Muscle of back (tissue), 3 donors: ENCODE measurements at regions not wholly inside any gene's neighbourhood (a gene's known extent, or its start where the extent isn't known, plus 50 kb on each side); places are given as distances from the start of the nearest gene placed in this dataset.

Experiments used
- DNase-seq, 3 donors: peaks; one replicate each; pipeline versions ENCODE4 v3.0.0 to v3.0.0-alpha.2; 2013

DNA sequence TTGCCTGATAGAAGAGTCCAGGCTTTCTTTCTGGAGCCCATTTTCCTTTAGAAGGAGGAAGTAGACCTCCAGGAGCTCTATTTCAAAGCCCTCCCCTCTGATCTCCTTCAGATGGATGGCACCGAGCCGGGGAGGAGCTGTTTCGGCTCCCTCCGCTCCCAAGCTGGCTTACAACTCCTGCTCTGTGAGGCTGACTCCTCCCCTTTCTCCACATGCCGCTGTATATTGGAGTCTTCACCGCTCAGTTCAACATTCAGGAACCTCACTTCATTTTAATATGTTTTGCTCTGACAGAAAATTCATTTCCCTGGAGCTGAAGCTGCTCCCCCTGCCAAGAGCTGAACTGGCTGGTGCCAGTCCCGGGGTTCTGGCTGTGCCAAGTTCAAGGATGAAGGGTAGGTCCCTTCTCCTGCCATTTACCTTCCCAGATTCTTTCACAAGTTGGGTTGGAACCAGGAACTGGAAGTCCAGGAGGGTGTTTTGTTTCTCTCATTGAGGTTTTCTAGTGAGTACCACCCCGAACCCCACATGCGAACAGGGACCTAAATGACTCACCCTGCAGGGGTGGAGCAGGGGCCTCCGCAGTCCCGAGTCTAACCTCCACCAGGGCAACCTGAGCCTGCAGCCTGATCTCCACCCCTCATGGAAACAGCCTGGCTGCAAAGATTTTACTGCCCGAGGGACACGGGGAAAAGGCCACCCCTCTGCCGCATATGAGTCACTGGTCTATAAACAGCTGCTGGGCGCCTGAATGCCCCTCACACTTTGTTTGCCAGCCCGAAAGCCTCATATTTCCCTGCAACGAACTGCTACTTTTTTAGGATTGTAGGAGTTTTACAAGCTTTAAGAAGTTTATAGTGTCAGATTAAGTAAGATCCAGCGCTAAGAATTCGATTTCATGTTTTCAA is 68.6 kb upstream of the FOXA2 start:
- DNase-seq, result peak in 2 of 3 donors; percentile 6 to 19

DNA sequence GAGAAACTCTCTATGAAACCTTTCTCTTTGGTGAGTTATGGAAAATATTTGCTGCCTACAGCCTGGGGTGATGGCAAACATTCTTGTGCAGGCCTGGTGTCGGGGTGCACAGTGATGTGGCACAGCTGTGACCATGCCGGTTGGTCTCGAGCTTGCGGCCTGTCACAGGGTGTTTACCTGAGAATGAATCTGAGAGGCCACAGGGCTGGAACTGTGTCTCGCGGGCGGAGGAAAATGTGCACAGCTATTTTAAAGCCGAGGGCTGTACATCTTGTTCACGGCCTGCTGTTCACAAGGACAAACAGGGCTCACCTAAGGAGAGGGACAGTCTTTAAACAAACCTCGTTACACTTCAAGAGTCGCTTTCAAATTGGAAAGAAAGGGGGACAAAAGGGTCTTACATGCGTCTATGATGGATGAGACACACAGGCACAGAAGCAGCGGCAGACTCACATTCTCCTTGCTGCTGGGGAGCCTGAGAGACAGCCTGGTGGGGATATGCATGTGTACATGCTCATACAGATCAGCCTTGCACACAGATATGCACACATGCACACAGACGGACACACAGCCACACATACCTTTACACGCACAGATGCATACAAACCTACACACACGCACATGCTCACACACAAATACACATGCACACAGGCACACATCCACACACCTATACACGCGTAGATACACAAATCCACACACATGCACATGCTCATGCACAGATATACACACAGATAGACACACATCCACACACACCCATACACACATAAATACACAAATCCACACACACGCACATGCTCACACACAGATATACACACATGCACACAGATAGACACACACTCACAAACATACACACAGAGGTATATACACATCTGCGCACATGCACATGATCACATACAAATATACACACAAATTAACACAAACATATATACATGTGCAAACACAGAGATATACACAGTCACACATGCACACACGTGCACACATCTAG is 69.6 kb upstream of the FOXA2 start:
- no peak for DNase-seq

DNA sequence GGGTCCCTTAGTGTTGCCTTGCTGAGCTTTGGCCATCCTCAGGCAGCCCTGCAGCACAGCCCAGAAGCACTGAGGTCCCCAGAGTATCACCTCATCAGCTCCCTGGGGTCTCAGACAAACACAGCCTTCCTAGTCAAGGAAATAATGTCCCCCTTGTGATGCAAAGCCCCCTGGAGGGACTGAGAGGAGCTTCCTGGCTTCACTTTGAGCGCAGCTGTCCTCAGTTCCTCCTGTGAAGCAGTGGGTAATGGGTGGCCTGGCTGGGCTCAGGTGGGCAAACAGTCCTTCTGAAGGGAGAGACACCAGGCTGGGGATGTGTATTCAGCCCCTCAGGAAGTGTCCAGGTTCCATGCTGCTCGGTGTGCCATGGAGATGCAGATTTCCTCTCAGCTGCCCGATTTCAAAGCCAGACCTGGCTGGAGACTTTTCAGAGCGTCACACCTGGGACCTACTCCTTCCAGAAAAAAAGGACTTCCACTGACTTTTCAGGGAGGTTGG is 79.2 kb upstream of the FOXA2 start:
- DNase-seq, result no peak

DNA sequence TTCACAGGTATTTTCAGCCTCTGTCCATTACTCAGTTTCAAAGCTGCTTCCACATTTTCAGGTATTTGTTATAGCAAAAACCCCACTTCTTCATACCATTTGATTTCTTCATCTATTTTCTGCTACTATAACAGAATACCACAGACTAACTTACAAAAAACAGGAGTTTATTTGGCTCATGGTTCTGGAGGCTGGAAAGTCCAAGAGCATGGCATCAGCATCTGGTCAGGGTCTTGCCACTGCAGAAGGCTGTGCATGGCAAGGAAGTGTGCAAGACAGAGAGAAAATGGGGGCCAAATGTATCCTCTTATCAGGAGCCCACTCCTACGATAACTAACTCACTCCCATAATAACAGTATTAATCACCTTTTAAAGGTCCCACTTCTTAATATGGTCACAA is 82.8 kb upstream of the FOXA2 start:
- no peak for DNase-seq

DNA sequence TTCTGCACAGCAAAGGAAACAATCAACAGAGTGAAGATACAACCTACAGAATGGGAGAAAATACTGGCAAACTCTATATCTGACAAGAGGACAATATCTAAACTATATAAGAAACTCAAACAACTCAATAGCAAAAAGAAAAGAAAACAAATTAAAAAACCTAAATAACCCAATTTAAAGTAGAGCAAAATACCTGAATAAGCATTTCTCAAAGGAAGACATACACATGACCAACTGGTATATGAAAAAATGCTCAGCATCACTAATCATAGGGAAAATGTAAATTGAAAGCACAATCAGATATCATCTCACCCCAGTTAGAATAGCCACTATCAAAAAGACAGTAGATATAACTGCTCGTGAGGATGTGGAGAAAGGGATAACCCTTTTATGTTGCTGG is 87.8 kb upstream of the FOXA2 start:
- no peak for DNase-seq

DNA sequence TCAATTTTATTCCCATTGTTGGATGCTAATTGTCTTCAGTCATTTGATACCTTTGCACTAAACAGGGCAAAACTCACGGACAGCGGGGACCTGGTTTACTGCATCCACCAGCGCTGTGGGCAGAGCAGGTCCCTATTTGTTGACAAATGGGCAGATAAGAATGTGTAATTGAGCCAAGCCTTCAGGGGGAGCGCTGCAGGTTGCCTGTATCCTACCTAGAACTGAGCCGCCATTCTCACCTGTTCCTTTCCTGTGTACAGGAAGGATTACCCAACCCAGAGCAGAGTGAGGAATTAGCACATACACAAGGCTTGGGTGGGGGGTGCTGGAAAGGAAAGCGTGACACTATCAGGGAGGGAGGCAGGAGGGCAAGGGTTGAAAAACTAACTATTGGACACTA is 89.1 kb upstream of the FOXA2 start:
- DNase-seq, result no peak

DNA sequence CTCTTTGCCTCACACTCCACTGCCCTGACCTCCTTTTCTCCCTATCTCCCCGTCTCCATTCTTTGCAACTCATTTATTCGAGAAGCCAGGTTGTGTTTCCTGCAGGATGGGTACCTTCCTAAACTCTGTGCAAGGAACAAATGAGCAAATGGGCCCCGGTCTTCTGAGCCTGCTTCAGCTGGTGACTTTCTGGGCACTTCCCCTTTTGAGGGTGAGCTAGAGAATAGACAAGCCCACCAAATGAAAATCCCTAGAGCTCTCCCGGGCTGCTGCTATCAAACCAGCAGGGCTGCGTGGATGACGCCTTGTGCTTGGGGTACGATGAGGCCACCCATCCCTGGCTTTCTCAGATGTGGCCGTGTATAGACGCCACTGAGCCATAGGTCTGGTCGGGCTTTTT is 91.0 kb upstream of the FOXA2 start:
- no peak for DNase-seq

DNA sequence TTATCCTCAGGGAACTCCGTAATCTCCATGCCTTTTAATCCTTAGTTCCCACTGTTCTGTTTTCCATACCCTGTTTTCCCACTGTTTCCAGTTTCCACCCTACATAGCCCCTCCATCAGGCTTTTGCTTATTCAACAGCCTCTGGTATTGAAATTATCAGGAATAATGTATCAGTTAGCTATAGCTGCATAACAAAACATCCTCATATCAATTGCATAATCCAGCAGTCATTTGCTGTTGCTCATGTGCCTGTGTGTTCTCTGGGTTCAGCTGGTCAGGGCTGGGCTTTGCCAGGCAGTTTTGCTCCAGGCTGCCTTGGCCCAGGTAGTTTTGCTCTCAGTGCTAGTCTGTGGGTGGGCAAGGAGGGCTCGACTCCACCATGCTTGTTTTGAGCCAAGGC is 94.3 kb upstream of the FOXA2 start:
- DNase-seq, result no peak

DNA sequence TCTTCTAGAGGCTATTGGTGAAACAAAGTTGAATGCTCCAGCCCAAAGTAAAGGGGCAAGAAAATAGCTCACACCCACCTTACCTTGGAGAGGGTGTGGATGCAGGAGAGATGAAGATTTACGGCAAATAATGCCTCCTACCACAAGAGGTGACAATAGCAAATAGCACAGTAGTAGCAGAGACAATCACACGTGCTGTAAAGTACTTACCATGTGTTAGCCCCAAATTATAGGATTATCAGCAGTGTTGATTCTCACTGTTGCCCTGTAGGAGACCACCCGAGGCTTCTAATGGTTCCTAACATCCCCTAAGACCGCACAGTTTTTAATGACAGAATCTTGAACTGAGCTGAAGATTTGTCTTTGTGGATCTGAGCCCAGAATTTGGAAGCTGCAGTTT is 94.8 kb upstream of the FOXA2 start:
- DNase-seq, result no peak

DNA sequence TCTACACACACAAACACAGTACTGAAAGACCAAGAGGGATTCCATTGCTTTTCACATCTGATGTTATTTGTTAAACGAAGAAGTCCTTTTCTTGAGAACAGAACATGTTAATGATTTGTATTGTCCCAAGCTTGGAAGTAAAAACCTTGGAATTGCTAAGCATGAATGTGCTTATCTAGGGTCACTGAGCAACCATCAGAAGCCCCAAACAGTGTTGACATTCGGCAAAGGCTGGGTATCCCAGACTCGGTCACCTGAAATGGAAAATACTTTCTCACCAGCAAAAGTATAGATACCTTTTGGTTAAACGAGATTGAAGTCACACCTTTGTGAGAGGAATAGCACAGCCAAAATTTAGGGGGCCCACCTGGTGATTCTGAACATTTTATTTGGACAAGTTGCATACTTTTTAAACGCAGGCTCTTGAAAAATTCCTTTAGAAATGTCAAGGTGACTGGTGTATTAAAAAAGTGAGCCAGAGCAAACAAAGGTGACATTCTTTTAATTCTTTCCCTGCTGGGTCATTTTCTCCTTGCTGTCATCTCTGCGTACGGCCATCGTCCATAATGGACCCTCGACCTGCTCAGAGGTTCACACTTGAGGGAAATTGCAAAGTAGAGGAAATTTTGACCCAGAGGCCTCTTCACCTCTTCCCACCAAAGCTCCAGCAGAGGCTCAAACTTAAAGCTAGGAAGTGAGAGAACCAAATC is 95.8 kb upstream of the FOXA2 start:
- DNase-seq, result no peak

DNA sequence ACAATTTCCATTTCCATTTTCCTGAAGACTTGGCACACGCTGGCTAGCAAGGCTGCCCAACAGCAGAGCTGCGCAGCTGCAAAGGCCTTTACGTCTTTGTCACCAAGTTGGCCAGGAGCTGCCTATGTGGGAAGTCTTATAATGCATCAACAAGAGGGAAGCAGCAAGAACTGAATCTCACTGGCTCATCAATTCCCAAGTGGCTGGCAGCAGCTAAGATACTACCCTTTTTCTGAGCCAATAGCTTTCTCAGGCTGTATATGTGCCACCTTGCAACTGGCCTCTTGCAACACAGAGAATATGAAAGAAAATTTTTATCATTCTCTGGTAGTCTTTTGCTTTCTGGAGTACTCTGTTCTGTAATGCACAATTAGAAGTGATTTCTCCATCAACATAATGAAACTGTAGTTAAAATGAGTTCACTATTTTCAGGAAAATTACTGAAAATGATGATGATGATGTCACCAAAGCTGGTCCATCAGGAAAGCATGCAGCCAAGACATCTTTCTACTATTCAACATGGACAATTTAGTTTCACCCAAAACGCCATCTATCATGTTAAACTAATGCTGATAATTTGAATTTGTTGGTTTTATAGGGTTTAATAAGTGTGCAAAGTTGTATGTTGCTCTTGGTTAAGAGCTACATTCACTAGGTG is 97.3 kb upstream of the FOXA2 start:
- DNase-seq, result no peak

DNA sequence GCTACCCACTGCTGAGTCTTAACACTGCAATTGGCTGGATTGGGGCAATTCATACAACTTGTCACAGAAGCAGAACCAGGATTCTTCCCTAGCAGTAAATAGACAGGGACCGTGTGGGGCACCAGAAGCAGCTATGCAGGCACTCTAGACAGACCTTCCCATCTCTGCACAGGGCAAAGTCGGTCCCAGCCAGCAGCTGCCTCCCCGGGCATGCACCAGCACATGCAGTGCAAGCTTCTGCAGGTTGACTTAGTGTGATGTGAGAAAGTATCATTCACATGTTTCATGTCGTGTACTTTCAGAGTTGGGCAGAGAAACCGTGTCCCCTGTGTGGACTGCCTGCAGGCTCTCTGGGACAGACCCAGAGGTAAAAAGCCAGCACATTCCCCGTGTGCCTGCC is 98.0 kb upstream of the FOXA2 start:
- no peak for DNase-seq

DNA sequence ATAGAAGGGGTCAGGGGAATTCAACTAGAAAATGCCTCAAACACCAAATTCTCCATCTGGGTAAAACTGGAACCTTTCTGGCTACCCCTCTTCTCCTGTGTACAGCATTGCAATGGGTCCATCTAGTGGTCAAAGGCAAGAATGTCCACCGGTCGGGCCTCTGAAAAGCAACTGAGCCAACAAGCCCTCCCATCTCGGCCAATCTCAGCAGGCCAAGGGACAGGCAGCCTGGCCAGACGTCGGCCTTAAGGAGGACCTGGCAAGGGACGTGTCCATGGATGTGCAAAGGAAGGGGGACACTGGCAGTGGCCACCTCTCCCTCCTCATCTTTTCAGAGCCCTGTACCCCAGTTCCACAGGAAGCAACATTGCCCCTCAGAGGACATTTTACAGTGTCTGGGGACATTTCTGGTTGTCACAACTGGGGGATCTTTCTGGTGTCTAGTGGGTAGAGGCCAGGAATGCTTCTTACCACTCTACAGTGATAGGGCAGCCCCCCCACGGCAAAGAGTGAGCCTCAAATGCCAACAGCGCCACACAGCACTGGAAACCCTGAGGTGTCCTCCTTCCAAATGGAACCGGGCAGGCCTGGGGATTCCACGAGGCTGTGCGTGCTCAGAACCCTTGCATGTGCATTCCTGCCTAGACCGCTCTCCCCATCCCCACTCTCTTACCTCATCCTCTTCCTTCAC is 99.8 kb upstream of the FOXA2 start:
- DNase-seq, result peak; percentile 58 to 86 (median 75)

DNA sequence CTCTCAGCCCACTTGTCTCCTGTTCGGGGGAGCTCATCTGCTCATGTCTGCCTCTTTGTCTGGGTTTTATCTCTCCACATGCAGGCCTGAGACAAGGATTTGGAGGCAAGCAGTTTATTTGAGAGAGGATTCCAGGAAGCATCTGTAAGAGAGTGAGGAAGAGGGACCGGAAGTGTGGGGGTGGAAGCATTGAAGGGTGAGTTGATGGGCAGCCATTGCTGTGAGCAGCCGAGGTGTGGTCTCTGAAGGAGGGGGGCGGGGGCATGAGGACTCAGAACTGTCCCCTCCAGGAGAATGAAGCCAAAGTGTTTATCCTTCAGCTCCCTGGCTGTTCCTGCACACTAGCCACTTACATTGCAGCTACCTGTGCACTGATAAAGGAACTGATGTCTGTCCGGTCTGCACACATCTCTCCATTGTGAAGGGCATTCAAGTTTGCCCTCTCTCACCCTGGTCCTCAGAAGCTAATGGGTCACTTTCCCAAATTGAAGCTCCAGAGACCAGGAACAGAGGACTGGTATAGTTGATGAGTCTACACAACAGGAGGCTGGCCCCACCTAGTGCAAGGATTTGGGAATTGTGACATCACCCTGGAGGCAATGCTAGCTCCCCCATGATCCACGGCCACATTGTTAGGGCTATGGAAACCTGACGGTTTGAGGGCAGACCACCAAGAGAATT is 100.5 kb upstream of the FOXA2 start:
- DNase-seq, result no peak

DNA sequence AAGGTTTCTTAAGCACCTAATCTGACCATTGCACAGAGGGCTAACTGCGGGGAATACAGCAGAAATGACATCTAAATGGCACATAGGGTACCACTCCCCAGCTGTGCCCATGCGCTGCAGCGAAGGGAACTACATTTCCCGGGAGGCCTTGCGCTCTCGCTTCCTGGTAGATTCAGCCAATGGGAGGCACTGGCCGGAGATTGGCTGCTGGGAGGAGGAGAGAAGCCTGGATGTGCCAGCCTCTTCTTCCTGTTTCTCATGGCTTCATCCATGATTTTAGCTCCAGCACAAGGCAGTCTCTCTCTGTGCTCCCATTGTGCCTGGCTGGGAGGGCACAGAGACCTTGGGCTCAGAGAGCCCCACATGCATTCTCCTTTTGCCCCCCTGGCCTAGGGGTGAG is 101.7 kb upstream of the FOXA2 start:
- DNase-seq, result peak; percentile 26 to 63 (median 33)

DNA sequence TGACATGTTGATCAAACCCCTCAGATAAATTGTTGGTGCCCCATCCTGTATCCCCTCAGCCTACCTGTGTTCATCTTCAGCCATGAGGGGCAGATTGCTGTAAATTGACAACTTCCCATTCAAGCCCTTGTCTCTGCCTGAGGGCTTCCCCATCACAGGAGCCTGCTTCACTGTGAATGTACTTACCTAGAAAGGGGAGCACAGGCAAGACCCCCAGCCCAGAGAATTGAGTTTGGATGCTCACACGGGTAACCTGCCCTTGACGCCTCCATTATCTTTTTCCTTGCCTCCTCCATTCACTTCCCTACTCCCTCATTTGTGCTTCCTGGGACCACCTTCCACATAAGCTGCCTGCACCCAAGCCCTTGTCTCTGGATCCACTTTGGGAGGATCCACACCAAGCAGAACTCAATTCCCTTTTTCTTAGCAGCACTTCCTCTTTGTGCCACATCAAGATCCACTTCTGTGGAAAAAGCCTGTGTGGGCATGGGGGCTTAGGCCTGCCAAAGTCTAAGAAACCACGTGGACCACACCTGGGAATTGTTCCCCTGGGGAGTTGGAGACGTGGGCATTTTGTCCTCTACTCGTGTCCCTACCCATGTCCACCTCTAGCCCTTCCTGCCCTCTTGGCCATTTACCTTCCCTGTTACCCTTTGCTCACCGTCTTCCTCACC is 103.4 kb upstream of the FOXA2 start:
- DNase-seq, result no peak

DNA sequence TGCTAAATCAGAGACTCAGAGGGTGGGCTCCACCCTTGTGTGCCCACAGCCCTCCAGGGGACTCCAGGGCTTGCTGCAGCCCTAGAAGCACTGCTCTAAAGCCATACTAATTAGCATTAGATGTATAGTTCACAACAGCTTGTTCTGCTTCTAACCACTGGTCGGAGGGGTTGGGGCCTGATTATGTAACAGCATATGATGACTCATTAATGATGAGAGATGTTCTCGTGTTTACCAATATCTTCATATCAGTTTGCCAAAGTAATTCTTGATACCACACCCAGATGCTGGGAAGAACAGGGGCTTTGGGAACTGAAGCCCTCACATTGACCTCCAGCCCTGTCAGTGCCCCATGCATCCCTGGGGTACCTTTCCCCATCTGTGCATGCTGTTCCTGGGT is 104.1 kb upstream of the FOXA2 start:
- no peak for DNase-seq

DNA sequence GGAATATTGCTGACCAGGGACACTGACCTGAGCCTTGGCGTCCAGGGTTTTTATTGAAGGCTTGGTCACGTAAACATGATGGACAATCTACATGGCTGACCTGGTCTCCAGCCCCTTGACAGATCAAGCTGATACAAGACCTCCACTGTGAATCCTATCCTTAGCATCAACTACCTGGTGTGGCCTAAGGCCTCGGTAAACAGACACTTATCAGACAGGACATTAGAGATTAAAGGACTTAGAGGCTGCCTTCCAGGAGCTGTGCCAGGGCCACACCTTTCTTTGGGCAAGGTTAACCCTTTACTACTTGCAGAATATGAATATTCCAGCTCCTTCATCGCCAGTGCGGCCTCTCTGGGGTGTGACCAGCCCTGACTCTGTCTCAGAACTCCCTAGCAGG is 104.9 kb upstream of the FOXA2 start:
- no peak for DNase-seq

DNA sequence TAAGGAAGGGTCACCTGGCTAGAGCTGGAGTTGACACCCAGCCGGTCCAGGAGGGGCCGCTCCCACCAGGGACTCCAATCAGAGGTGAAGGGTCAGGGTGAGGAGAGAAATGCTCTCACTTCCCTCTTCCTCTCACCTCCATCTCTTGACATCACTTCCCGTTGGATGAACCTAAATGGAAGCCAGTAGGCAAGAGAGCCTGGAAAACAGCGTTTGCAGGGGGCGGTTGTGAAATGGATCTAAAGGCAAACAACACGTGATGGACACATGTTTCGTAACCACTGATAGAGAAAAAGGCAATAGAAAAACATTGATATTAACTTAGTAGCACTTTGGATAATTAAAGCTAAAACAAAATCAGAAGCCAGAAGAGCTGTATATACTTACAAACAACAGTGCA is 105.6 kb upstream of the FOXA2 start:
- DNase-seq, result no peak
